ENCODE measurements at regions not wholly inside any gene's neighbourhood (a gene's known extent, or its start where the extent isn't known, plus 50 kb on each side); places are given as distances from the start of the nearest gene placed in this dataset.

DNA sequence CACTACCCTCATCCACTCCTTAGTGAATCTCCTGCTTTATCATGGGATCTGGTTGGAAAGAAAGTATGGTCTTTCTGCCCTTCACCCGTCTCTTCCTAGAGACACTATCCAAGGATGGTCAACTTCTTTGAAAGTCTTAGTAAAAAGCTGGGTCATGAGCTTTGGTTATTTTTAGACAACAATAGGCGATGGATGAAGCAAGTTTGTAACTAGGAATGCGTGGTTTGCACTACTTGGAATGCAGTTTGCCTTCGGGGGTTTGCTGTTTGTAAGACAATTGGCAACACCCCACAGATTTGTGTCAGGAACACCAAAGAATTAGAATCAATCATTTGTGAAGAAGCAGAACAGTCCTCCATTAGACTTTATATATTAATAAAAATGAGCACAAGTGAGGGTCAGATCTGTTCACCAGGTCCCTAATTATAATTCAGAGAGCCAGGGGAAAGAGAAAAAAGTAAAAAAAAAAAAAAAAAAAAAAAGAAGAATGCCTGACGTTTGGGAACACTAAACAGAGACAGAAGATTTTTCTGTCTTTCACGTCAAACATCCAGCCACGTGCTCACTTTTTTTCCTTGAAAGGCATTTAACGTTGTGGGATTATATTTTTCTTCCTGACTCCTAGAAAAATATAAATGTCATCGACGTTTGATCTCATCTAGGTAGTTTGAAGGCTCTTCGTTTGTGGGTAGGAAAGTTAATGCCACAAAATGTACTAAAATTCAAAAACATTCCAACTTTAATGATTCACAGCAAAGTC, 60.7 kb upstream of the BTG3 start:
- H3K4me2 ChIP-seq (ENCODE audit: low read depth, low read length, poor library complexity, severe bottlenecking): no peak overlapping the region
- H3K4me3 ChIP-seq (ENCODE audit: low read length): no peak overlapping the region
- H3K27me3 ChIP-seq (ENCODE audit: low read length): no peaks in the 10 kb centered on the region
- H3K9me3 ChIP-seq (ENCODE audit: low read length): no peaks in the 10 kb centered on the region
- H2AFZ ChIP-seq (ENCODE audit: low read length): no peak overlapping the region
- H3K36me3 ChIP-seq (ENCODE audit: insufficient read depth, low read length): no peaks in the 10 kb centered on the region
- H3K27ac ChIP-seq (ENCODE audit: low read length): no peak overlapping the region
- no peak overlapping the region for H3K9ac ChIP-seq (ENCODE audit: low read length)
- H3K4me1 ChIP-seq (ENCODE audit: low read length): no peaks in the 10 kb centered on the region
- DNase-seq: no peak
- H4K20me1 ChIP-seq (ENCODE audit: insufficient read depth, low read depth, low read length): no peaks in the 10 kb centered on the region
- no peaks in the 10 kb centered on the region for H3K79me2 ChIP-seq (ENCODE audit: low read length)
- no peaks in the 10 kb centered on the region for H3K9me2 ChIP-seq (replicated peaks; ENCODE audit: insufficient read depth, low read length)

- no peak overlapping the region for H3K4me3 ChIP-seq (ENCODE audit: low read length)
- H3K79me2 ChIP-seq (ENCODE audit: low read length): no peaks in the 10 kb centered on the region
- H2AFZ ChIP-seq (ENCODE audit: low read length): no peak overlapping the region
- no peaks in the 10 kb centered on the region for H3K36me3 ChIP-seq (ENCODE audit: insufficient read depth, low read length)
- no peaks in the 10 kb centered on the region for H3K9me2 ChIP-seq (replicated peaks; ENCODE audit: insufficient read depth, low read length)
- DNase-seq: no peak
- no peak overlapping the region for H3K27ac ChIP-seq (ENCODE audit: low read length)
- H4K20me1 ChIP-seq (ENCODE audit: insufficient read depth, low read depth, low read length): no peaks in the 10 kb centered on the region
- no peaks in the 10 kb centered on the region for H3K9me3 ChIP-seq (ENCODE audit: low read length)
- H3K4me1 ChIP-seq (ENCODE audit: low read length): no peaks in the 10 kb centered on the region
- H3K9ac ChIP-seq (ENCODE audit: low read length): no peak overlapping the region
- no peak overlapping the region for H3K4me2 ChIP-seq (ENCODE audit: low read depth, low read length, poor library complexity, severe bottlenecking)
- no peaks in the 10 kb centered on the region for H3K27me3 ChIP-seq (ENCODE audit: low read length)
Measured at GRCh38 chr21:17671733-17672132, 59.0 kb upstream of the BTG3 start.

DNA sequence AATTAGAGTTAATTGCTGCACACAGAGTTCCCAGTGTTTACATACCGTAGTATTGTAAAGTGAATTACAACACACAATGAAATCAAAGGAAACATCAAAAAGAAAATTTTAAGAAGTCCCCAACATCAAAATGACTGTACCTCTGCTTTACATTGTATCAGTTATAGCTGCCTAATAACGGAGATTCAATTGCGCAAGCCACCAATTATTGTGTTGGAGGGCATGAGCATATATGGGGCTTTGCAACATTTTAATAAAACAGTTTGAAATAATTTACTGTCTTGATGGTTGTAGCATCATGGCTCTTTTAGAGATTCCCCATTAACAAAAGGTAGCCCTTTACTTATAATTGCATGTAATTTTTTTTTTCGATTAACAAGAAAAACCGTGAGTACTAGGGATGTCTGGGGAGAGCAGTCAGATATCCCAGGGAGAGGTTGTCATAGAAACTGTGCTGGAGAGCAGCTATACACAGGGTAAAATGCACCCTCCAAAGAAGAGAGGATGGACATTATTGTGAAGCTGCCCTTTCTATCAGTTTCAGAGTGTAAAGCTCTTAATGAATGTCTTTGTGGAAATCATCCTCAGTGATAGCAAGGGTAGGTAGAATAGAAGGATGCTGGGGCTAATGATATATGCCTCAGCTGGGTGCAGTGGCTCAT, 55.9 kb upstream of the BTG3 start:
- Histone ChIP-seq H2AFZ (ENCODE audit: low read length) (no peak overlapping the region), H3K27me3 (ENCODE audit: low read length) (no peaks in the 10 kb centered on the region), H4K20me1 (ENCODE audit: insufficient read depth, low read depth, low read length) (no peaks in the 10 kb centered on the region), H3K36me3 (ENCODE audit: insufficient read depth, low read length) (no peaks in the 10 kb centered on the region), H3K9me2 (replicated peaks; ENCODE audit: insufficient read depth, low read length) (no peaks in the 10 kb centered on the region), H3K4me3 (ENCODE audit: low read length) (no peak overlapping the region), H3K4me1 (ENCODE audit: low read length) (no peaks in the 10 kb centered on the region), H3K27ac (ENCODE audit: low read length) (no peak overlapping the region), H3K79me2 (ENCODE audit: low read length) (no peaks in the 10 kb centered on the region), H3K9ac (ENCODE audit: low read length) (no peak overlapping the region), H3K9me3 (ENCODE audit: low read length) (no peaks in the 10 kb centered on the region), H3K4me2 (ENCODE audit: low read depth, low read length, poor library complexity, severe bottlenecking) (no peak overlapping the region)
- DNase-seq: no peak

DNA sequence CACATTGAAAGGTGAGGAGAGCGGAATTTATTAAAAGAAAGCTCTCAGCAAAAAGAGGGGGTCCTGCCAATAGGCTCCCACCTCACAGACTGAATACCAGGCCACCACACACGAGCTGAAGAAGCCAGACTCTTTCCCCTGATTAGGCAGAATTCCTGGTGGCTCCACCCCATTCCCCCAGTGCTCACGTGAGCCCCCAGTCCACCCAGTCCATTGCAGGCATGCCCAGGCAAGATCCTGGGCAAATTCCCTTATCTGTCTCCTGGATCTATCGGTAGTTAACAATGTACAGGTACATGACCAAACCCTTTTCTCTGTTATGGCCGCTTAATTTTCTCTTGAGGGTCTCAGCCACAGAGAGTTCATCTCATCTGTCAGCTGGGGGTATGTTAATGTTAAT, 54.6 kb upstream of the BTG3 start:
- H3K27me3 ChIP-seq (ENCODE audit: low read length): no peaks in the 10 kb centered on the region
- no peak for DNase-seq
- H3K27ac ChIP-seq (ENCODE audit: low read length): no peak overlapping the region
- H2AFZ ChIP-seq (ENCODE audit: low read length): no peak overlapping the region
- no peaks in the 10 kb centered on the region for H3K9me3 ChIP-seq (ENCODE audit: low read length)
- no peaks in the 10 kb centered on the region for H3K4me1 ChIP-seq (ENCODE audit: low read length)
- no peak overlapping the region for H3K4me2 ChIP-seq (ENCODE audit: low read depth, low read length, poor library complexity, severe bottlenecking)
- H3K36me3 ChIP-seq (ENCODE audit: insufficient read depth, low read length): no peaks in the 10 kb centered on the region
- H4K20me1 ChIP-seq (ENCODE audit: insufficient read depth, low read depth, low read length): no peaks in the 10 kb centered on the region
- H3K4me3 ChIP-seq (ENCODE audit: low read length): no peak overlapping the region
- no peak overlapping the region for H3K9ac ChIP-seq (ENCODE audit: low read length)
- no peaks in the 10 kb centered on the region for H3K9me2 ChIP-seq (replicated peaks; ENCODE audit: insufficient read depth, low read length)
- H3K79me2 ChIP-seq (ENCODE audit: low read length): no peaks in the 10 kb centered on the region

Measured in Karpas-422 (cell line).